Endothelial cell (in vitro differentiated cells): ENCODE measurements at regions not wholly inside any gene's neighbourhood (a gene's known extent, or its start where the extent isn't known, plus 50 kb on each side); places are given as distances from the start of the nearest gene placed in this dataset.
"Not testable (repeated sequence)": the region's sequence is repeated elsewhere in the genome, so short reads cannot be mapped to it uniquely, and the experiment has no call there.

ENCODE experiments used
- DNase-seq: peaks from one replicate; pipeline ENCODE4 v3.0.0; 2021; ENCODE audit warnings: low spot score
- H3K27ac Mint-ChIP-seq: one replicate; pipeline ENCODE4 v1.8.0; 2021; ENCODE audit warnings: mixed read lengths, inconsistent platforms; ENCODE audit not compliant: unreplicated experiment
- H3K27me3 Mint-ChIP-seq: one replicate; pipeline ENCODE4 v1.8.0; 2021; ENCODE audit warnings: mild to moderate bottlenecking, moderate library complexity, mixed read lengths, inconsistent platforms; ENCODE audit not compliant: unreplicated experiment
- H3K36me3 Mint-ChIP-seq: one replicate; pipeline ENCODE4 v1.8.0; 2021; ENCODE audit warnings: mild to moderate bottlenecking, low read depth, mixed read lengths, inconsistent platforms; ENCODE audit not compliant: unreplicated experiment
- H3K4me1 Mint-ChIP-seq: one replicate; pipeline ENCODE4 v1.8.0; 2021; ENCODE audit warnings: mild to moderate bottlenecking, mixed read lengths, inconsistent platforms; ENCODE audit not compliant: unreplicated experiment
- H3K4me3 Mint-ChIP-seq: one replicate; pipeline ENCODE4 v1.8.0; 2021; ENCODE audit warnings: mild to moderate bottlenecking, mixed read lengths, inconsistent platforms; ENCODE audit not compliant: unreplicated experiment
- H3K9me3 Mint-ChIP-seq: one replicate; pipeline ENCODE4 v1.8.0; 2021; ENCODE audit warnings: mixed read lengths, inconsistent platforms; ENCODE audit not compliant: unreplicated experiment
- CTCF ChIP-seq: fragments of 200-600 bp; sonication (generic); IDR thresholded peaks from one replicate; pipeline ENCODE4 v1.5.0; 2021; ENCODE audit warnings: antibody characterized with exemption; ENCODE audit not compliant: unreplicated experiment

- DNase-seq, result no peak
- no peaks in the 10 kb centered on the region for H3K9me3 Mint-ChIP-seq
- no peak for TF ChIP-seq CTCF
- no peak overlapping the region for H3K4me3 Mint-ChIP-seq
- peaks cover 6% of the 10 kb centered on the region for H3K36me3 Mint-ChIP-seq
- peaks cover 5% of the 10 kb centered on the region for H3K27me3 Mint-ChIP-seq
- H3K4me1 Mint-ChIP-seq, result peaks cover 33% of the 10 kb centered on the region
- no peak overlapping the region for H3K27ac Mint-ChIP-seq
Measured at GRCh38 chr22:27318516-27318915, 483.0 kb downstream of the MN1 start.

GRCh38 chr22:27323661-27324060 is 477.9 kb downstream of the MN1 start:
- peaks cover 1% of the 10 kb centered on the region for H3K27me3 Mint-ChIP-seq
- peaks cover 6% of the 10 kb centered on the region for H3K36me3 Mint-ChIP-seq
- H3K4me1 Mint-ChIP-seq, result peaks cover 17% of the 10 kb centered on the region
- no peak for DNase-seq
- TF ChIP-seq CTCF, result no peak
- H3K4me3 Mint-ChIP-seq, result no peak overlapping the region
- H3K27ac Mint-ChIP-seq, result no peak overlapping the region
- no peaks in the 10 kb centered on the region for H3K9me3 Mint-ChIP-seq

GRCh38 chr22:27324908-27325307 is 476.6 kb downstream of the MN1 start:
- not testable (repeated sequence) for H3K27me3 Mint-ChIP-seq, H3K36me3 Mint-ChIP-seq, H3K9me3 Mint-ChIP-seq, H3K4me3 Mint-ChIP-seq, H3K27ac Mint-ChIP-seq, DNase-seq
- H3K4me1 Mint-ChIP-seq, result peaks cover 11% of the 10 kb centered on the region

- no peak overlapping the region for H3K27ac Mint-ChIP-seq
- H3K4me1 Mint-ChIP-seq, result peaks cover 22% of the 10 kb centered on the region
- no peak overlapping the region for H3K4me3 Mint-ChIP-seq
- no peak for DNase-seq
- H3K36me3 Mint-ChIP-seq, result no peaks in the 10 kb centered on the region
- peaks cover 1% of the 10 kb centered on the region for H3K27me3 Mint-ChIP-seq
- H3K9me3 Mint-ChIP-seq, result no peaks in the 10 kb centered on the region
- TF ChIP-seq CTCF, result no peak
Measured at GRCh38 chr22:27327497-27327896, 474.1 kb downstream of the MN1 start.

- no peak for TF ChIP-seq CTCF
- no peak for DNase-seq
- Mint-ChIP-seq H3K27ac (no peak overlapping the region), H3K27me3 (peaks cover 1% of the 10 kb centered on the region), H3K9me3 (no peaks in the 10 kb centered on the region), H3K4me1 (peaks cover 22% of the 10 kb centered on the region), H3K36me3 (no peaks in the 10 kb centered on the region), H3K4me3 (no peak overlapping the region)
Measured at GRCh38 chr22:27327981-27328721, 473.4 kb downstream of the MN1 start.
